IPS DF 4.7 (cell line): ENCODE measurements at regions not wholly inside any gene's neighbourhood (a gene's known extent, or its start where the extent isn't known, plus 50 kb on each side); places are given as distances from the start of the nearest gene placed in this dataset.
"Not testable (repeated sequence)": the region's sequence is repeated elsewhere in the genome, so short reads cannot be mapped to it uniquely, and the experiment has no call there.

Experiments
- DNase-seq: peaks from one replicate; pipeline ENCODE4 v3.0.0-alpha.2; 2013; ENCODE audit warnings: low spot score; ENCODE audit errors: extremely low read depth

DNA sequence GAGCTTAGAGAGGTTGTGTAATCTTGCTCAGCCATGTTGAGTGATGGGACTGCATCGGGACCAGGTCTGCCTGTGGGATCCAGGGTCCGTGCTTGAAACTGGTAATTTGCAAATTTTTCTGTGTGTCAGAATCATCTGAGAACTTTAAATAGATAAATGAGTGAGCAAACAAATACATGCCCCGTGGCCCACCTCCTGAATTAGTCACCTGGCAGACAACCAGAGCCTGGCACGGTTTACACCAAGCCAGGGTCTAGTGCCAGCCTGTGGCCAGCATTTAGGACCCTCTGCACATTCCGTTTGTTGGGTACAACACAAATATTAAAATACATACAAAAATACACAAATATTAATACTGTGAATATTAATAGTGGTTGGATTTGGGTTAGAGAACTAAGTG, 90.6 kb upstream of the STOX2 start:
- no peak for DNase-seq

GRCh38 chr4:183816077-183816476, 89.0 kb upstream of the STOX2 start:
- DNase-seq = no peak

DNA sequence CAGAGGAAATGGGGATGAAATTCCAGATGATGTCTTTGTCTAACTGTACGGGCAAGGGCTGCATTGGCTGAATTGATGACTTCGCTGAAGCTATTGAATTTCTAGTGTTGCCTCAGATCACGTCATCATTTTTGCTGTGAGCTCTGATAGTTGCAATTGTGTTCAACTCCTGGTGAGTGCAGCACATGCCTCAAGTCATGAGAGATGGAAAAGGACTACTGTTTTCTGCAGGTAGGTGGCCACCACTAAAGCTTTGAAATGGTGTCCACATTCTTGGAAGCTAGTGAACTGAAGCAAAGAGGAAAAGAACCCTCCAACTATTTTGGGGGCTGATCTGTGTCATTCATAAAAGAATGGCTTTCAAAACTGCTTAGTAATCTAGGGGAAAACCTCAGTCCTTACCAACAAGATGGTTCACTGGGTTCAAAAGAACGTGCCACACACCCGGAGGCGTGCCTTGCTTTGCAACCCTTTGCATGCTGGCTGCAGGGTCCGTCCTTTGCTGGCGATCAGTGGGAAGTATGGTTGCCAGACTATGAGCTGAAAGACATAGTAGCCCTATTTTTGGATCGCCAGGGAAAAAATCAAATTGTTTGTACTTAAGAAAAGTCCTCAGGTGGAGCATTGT, 88.1 kb upstream of the STOX2 start:
- no peak for DNase-seq

- not testable (repeated sequence) for DNase-seq
Observed at GRCh38 chr4:183818591-183818990, 86.5 kb upstream of the STOX2 start.

GRCh38 chr4:183821076-183821853, 83.8 kb upstream of the STOX2 start:
- DNase-seq = no peak

DNA sequence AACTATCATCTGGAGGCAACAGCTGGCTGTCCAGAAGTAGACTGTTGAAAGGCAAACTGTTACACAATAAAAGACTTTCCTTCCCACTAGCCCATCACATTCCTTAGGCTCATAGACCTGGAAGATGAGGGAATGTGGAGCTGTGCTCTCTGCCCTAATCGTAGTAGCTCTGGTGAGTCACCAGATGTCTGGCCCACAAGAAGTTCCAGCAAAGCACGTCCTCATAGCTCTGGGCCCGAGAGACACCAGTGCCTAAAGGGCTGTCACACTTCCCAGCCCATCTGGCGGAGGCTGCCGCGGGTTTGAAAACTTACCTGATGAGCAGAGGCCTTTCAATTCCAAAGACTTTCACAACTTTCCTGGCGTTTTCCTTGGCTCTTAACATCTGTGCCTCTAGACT, 81.7 kb upstream of the STOX2 start:
- no peak for DNase-seq

DNA sequence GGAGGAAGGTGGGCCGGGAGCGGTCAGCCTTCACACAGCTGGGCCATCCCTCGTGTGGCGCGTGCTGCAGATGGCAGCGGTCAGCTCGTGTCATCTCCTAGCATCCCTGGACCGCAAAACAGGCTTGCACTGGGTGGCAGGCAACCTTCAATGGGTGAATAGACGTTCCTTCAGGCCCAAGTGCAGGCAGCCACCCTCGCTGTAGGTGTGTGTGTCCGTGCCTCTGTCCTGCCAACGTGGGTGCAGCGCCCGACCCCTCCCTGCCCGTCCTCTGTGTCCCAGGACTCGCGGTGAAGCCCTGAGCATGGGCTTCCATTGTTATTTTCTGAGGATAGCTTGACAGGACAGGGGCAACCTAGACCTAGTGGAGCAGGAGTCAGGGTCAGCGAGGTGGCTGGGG, 79.8 kb upstream of the STOX2 start:
- no peak for DNase-seq

DNA sequence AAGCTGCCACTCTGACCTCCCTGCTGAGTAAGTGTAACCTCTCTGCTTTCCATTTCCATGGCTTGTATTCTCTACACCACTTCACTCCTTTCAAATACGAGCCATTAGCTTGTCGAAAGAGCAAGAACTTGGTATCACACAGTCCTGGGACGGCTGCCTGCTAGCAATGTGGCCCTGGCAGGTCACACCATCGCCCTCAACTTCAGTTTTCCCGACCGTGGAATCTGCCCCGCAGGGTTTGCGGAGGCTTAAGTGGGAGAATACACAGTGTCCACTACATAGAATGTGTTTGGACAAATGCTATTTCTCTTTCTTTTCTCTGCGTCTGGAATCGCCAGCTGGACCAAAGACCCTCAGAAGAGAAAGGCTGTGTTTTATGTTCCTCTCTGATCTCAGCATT, 78.6 kb upstream of the STOX2 start:
- DNase-seq = no peak

GRCh38 chr4:183828125-183828524, 77.0 kb upstream of the STOX2 start:
- DNase-seq = no peak

- DNase-seq = no peak
Observed at GRCh38 chr4:183828839-183829238, 76.3 kb upstream of the STOX2 start.

DNA sequence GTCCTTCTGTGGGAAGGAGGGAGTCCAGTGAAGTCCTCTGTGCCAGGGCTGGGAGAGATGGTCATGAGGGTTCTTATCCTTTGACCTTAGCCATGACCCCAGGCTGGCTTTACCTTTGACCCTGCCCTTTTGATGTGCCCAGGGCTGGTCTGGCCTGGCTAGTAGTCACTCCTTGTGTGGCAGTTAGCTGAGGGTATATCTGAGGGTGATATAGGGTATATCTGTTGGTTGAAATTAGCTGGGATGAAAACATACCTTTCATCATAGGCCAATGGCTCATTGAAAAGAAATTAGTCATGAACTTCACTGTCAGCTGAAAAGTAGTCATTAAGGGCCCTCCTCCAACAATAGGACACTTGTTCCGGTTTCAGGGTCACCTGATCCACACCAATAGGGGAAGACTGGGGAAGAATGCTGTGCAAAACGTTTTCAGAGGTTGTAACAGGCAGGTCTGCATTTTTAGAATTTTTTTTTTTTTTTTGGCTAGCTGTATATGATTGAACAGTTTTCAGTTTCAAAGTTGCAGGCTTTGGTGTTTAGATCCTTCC, 74.6 kb upstream of the STOX2 start:
- no peak for DNase-seq

- DNase-seq = no peak
Observed at GRCh38 chr4:183831026-183831446, 74.1 kb upstream of the STOX2 start.

DNA sequence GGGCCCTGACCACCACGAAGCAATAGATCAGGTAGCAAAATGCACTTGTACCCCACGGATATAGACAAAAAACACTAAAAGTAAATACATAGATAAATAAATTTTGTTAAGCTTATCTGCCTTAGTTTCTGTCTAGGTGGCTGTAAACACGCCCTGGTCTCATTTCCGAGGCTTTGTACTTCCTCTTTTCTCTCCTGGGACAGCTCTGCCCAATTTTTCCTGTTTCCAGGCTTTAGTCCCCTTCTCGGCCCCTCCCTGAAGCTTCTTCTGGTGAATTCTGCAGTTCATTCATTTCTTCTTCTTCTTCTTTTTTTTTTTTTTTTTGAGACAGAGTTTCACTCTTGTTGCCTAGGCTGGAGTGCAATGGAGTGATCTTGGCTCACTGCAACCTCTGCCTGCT, 73.4 kb upstream of the STOX2 start:
- DNase-seq = no peak

GRCh38 chr4:183832776-183833450, 72.2 kb upstream of the STOX2 start:
- no peak for DNase-seq

GRCh38 chr4:183834252-183834651, 70.9 kb upstream of the STOX2 start:
- DNase-seq = no peak

DNA sequence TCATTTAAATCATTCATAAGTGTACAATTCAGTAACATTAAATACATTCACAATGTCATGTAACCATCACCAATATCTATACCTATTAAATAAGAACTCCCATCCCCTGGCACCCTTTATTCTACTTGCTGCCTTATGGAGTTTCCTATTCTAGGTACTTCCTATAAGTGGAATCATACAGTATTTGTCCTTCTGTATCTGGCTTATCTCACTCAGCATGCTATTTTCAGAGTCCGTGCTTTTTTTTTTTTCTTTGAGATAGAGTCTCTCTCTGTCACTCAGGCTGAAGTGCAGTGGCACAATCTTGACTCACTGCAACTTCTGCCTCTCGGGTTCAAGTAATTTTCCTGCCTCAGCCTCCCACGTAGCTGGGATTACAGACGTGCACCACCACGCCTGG, 67.9 kb upstream of the STOX2 start:
- no peak for DNase-seq

GRCh38 chr4:183838987-183839712, 66.0 kb upstream of the STOX2 start:
- DNase-seq = no peak

DNA sequence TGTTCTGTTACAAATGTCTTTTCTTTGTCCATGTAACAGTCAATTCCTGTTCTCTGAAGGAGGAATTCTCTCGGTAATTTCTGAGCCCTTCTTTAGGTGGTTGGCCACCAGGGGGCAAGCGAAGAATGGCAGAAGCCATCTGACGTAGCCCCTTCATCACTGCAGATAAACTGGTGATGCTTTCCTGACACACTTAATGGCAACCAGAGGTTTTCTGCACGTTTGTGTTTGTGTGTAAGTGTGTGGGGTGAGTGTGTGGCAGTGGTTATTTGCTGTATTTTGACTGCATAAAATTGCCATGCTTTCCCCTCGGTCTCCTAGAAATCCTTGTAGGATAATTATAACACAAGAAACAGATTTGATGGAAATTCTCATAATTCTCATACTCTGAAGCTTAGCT, 64.8 kb upstream of the STOX2 start:
- peak; percentile 46 for DNase-seq

GRCh38 chr4:183841001-183841400, 64.1 kb upstream of the STOX2 start:
- no peak for DNase-seq

GRCh38 chr4:183842129-183842528, 63.0 kb upstream of the STOX2 start:
- DNase-seq = no peak

GRCh38 chr4:183843248-183843671, 61.8 kb upstream of the STOX2 start:
- no peak for DNase-seq

DNA sequence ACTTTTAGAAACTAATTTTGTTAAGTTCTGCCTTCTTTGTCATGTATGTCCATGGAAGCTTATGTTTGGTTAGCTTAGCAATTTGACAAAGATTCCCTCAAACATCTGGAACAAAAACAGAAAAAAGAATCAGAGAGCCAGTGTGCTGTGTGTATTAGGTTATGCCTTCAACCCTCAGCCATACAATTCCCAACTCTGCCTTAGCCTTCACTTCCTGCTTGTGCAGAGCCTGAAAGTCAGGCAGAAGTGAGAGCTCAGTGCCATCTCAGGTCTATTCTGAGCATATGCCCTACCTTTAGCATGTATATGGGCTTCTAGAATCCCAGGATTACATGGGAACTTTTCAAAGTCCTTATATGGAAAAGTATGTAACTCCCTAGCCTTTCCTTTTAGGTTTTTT, 58.2 kb upstream of the STOX2 start:
- DNase-seq = no peak
